ENCODE measurements at regions not wholly inside any gene's neighbourhood (a gene's known extent, or its start where the extent isn't known, plus 50 kb on each side); places are given as distances from the start of the nearest gene placed in this dataset.
"Not testable (repeated sequence)": the region's sequence is repeated elsewhere in the genome, so short reads cannot be mapped to it uniquely, and the experiment has no call there.

DNA sequence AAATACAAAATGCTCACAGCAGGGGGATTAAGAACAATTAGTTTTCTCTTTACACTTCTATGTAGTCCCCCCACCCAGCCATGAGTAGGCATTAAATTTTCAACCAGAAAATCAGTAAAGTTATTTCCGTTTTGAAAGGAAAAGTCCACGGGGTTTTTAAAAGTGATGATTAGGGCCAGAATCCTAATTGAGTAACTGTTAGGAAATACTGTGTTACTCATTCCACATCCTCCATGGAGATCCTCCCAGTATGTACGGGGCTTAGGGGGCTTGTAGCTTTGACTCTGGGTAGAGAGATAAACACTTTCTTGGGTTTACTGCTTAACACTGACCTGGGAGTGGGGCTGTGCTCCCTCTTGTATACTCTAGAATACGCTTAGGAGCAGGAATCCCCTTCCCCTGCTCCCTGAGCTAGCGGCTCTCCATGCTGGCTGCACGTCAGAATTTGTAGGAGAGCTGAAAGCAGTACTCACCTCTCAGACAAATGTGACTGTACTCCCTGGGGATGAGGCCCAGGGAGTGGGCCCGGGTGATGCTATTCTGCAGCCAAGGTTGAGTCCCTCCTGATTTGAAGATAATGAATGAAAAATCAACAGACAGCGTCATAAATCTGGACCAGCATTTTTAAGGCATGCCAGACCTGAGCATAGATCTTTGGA is 100.5 kb downstream of the SLC4A3 start:
- DNase-seq = no peak

DNA sequence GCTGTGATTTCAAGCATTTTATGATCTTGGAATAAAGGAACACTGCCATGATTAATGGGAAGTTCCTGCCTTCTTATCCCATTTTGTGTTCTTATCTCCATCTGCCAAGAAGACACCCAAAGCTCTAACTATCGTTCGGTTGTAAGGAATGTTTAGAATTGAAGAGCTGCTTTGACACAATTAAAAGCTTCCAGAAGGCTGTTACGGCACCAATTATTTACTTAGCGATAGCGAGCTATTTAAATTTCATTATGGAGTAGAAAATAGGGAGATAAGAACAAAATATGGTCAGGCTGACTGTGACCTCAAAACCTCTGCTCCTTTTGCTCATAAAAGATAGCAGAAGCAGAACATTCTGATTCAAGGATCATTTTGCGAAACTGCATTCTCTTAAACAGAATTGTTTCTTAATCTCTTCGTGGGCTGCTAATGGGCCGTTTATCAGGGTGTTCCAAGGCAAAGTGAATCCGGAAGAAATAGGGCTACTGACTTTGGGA is 101.6 kb downstream of the SLC4A3 start:
- no peak for DNase-seq

DNA sequence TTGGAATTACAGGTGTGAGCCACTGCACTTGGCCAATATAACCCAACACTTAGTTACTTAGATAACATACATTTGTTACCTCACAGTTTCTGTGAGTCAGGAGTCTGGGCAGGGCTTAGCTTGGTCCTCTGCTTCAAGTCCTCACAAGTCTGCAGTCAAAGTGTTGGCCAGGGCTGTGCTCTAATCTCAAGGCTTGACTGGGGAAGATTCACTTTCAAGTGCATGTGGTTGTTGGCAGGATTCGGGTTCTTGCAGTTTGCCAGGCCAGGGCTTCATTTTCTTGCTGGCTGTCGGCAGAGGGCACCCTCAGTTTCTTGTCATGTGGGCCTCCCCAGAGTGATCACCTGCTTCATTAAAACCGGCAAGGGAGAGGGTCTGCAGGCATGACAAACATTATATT is 103.7 kb downstream of the SLC4A3 start:
- DNase-seq = no peak

DNA sequence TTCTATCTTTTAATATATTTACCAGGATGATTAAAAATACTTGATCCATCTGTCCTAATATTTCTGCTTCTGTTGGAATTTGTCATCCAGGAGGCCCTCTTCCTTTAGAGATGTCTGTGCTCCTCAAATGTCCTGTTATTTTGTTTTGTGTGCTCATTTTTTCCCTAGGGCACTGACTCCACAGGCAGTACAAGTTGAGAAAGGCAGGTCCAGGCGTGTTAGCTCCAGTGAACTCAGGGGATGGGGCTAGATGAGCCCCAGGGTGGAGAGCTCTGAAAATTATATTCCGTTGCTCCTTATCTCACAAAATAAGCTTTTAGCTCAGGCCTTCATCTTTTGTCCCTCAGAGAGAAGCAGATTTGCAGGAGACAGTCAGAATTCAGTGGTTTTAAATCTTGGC is 105.7 kb downstream of the SLC4A3 start:
- DNase-seq = no peak

DNA sequence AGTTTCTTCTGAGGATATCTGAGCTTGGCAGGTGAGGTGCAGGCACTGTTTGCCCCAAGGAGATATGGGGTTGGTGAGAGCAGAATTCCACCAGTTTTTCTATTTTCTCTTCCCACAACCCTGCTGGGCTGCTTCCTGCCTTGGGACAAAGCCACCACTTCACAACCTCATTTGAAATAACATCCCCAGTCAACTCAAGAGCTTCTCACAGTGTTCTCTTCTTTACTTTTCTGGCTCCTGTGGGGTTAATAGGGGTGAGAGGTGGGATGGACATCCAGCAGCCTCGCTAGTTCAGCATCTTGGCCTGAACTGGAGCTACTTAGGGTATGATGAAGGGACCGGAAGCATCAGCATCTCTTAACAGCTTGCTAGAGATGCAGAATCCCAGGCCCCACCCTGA is 106.3 kb downstream of the SLC4A3 start:
- no peak for DNase-seq

DNA sequence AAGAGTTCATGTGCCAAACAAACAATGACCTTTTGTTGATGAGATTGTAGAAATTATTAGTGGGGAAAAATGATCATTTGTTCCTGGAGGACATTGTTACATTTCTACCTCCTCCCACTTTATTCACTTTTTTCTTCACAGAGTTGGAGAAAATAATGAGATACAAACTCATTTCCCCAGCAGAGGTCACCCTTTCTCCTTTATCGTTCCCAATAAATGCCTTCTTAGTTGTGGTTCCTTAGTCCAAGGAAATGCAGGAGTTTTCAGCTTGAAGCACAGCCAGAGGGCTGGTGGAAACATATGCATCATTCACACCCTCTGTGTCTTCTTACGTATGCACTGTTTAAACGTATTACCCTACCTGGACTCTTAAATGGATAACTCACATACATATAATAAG is 108.8 kb downstream of the SLC4A3 start:
- no peak for DNase-seq

DNA sequence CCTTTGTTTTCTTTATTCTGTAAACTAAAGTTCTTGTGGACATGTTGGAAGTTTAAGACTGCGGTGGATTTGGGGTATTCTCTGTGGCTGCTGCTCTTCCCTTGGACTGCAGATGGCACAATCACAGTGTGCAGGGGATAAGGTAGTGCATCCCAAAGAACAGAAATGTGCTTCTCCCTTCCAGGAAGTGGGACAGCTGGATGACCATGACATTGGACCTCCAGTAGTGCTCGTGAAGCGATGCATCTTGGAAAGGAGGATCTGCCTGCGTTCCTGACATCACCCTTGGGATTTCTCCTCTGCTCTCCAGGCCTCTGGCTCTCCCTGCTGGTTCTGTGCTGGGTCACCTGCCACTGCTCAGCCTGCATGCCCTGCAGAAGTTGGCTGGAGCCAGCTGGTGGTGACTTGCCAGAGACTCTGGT is 109.9 kb downstream of the SLC4A3 start:
- no peak for DNase-seq

DNA sequence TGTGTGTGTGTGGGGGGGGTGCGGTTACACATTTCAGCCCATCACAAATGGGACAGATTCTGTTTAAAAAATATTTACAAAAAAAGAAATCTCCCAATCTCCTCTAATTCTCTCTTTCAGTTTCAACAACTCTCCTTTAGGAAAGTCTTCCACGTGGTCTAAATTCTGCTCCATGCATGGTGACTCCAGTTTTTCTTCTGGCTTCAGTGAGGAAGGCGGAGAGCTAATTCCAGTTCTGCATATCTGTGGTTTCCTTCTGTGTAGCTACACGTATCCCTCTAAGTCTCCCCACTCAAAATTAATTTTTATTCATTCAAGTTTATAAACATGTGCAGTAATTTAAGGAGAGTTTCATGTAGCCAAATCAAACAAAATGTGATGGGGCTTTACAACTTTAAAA is 111.6 kb downstream of the SLC4A3 start:
- DNase-seq = no peak

DNA sequence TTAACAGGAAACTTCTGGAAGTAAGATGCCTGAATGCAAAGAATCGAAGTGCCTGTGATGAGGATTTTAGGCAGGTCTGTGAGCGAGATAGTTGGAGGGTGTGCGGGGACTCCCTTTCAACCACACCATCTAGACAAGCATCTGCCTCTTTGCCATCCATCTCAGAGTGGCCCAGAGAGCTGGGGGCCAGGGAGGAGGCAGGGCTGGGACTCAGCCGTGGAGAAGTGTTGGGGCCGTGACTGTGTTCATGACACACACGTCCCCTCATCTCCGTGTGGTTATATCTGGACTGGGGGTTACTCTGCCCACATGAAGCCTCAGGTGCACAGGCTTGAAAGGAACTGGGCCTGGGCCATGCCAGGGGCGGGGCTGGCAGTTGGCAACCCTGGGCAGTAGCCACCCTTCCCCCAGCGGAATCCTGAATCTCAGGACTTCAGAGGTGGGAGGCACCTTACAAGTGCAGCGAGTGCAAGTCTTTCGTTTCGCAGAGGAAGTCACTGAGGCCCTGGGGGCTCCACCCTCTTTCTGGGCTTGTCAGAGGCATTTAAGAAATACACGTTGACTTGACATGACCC is 112.5 kb downstream of the SLC4A3 start:
- DNase-seq = no peak

DNA sequence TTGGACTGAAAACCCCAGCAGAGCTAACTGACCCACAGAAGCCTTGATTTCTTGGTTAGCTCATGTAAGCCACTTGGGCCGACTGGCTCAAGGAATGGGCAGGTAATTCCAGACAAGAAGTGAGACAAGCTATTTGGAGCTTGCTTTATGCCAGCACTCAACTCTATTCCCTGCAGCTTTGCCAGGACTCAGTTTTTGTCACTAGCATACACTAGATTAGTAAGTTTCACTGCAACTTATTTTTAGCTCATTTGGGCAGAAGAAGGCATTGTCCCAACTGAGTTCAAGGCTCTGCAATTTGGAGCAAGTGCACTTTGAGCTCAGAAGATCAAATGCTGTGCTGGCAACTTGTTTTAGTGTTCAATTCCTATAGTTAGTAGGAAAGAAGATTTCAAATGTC is 116.1 kb downstream of the SLC4A3 start:
- DNase-seq = no peak

DNA sequence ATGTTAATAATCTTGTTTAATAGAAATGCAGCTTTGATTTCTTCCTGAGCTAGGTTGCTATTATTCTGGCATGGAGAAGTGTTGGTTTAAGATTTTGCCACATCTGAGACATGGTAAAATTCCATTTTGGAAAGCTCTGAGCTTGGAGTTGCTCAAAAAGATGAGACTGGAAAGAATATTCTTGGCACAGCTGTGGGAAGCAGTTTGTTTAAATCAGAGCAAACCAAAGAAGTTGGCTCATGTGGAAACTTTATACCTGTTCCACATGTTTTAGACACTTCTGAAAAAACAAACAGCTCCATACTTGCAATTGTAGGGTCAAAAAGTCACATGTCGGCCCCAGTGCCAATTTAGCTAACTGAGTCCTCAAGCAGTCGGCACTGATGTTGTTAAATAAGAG is 116.6 kb downstream of the SLC4A3 start:
- DNase-seq = no peak

DNA sequence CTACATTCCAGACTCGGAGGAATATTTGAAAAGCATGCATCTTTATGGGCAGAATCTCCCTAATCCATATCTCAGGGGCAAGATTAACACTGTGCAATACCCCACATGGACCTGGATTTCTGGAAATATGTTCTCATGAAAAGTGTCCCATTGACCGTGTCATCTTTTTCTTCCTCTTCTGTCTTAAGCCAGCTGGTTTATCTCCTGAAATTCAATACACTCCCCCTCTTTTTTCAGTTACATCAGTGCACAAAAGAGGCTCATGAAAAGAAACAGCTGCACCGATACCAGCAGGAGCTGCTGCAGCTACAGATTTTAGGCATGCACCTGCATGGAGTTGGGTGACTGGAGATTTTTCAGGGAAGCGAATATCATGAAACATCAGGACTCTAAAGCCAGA is 117.2 kb downstream of the SLC4A3 start:
- DNase-seq = no peak

DNA sequence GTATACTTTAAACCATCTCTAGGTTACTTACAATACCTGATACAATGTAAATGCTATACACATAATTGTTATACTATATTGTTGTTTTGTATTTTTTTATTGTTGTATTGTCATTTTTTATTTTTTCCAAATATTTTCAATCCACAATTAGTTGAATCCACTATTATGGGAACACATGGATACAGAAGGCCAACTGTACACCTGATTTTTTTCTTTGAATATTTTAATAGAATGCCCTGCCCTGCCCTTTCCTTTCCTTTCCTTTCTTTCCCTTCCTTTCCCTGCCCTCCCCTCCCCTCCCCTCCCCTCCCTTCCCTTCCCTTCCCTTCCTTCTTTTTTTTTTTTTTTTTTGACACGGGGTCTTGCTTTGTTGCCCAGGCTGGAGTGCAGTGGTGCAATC is 120.2 kb downstream of the SLC4A3 start:
- DNase-seq = no peak

DNA sequence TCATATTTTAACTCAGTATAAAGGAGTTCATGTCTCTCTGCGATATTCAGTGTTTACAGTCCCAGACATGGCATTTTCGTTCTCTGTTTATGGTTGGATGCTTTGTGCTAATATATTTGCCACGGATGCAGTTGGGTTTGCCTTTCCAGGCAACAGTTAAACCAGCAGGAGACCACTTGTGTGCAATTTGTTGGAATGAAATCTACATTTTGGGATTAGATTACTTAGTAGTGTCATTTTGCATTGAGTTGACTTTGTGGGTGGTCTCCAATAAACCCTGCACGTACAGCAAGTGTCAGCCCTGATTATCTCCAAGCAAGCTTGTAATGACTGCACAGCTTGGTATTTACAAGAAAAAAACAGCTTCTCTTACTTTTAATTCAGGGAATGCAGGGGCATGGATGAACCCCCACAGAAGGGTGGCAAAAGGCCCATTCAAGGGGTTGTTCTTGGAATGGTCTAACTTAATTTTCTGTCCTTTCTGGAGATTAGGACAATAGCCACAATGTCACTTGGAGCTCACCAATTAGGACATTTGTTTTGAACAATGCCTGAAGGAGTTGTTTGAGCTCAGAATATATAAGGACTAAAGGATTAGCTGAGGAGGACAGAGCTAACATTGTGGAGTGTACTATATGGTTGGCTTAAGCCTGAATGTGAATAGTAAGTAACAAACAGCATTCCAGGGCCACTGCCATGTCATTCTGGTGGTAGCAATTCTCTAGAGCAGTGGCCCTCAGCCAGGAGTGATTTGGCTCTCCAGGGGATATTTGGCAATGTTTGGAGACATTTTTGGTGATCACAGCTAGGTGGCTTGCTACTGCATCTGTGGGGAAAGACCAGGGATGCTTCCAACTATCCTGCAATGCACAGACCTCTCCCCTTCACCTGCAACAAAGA is 121.5 kb downstream of the SLC4A3 start:
- DNase-seq = no peak

DNA sequence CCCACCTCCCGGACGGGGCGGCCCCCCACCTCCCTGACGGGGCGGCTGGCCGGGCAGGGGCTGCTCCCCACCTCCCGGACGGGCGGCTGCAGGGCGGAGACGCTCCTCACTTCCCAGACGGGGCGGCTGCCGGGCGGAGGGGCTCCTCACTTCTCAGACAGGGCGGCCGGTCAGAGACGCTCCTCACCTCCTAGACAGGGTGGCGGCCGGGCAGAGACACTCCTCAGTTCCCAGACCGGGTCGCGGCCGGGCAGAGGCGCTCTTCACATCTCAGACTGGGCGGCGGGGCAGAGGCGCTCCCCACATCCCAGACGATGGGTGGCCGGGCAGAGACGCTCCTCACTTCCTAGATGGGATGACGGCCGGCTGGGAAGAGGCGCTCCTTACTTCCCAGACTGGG is 123.7 kb downstream of the SLC4A3 start:
- not testable (repeated sequence) for DNase-seq

DNA sequence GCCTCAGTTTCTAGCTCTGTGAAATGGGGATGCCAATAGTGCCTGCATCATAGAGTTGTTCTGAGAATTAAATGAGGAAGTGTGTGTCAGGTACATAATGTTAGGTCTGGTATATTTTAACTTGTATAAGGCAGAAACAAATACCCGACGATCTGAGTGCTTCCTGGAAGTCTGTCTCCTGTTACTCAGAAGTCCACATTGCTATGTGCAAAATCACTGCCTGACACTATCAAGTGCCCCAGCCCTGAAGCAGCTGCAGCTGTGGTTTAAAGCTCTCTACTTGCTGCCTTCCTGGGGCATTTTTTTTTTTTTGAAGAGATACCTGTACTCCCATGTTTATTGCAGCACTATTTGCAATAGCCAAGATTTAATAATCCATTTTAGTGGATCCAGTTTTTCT is 125.3 kb downstream of the SLC4A3 start:
- DNase-seq = no peak

DNA sequence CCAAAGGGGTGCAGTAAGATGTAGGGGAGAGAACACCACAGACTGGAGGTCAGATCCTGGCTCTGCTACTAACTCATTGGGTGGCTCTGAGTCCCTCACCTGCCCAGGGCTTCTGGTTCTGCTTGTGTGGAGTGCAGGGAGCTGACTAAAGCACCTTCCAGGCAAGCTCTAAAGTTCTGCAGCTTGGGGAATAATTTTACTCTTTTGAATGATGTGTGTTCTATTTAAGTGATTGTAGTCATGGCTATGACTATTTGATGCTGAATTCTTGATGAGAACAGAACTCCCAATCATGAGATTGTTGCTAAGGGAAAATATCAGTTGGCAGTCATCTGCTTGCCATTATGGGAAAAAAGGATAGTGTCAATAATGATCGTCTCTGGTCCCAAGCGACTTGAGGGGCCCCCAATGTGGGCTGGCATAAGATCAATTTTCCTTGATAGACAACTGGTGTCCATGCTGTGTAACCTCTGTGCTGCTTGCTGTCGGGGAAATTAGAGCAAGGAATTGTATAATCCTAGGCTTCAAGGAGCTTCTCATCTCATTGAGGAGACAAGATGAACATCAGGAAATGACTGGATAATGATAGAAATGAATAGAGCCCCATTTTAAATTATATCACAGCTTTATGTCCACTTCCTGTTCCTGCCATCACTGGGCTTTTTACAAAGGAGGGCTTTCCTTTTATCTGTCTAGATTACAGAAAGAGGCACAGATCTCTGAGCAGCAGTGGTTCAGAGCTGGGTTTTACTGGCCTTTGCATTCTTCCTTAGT is 131.7 kb downstream of the SLC4A3 start:
- DNase-seq = no peak

DNA sequence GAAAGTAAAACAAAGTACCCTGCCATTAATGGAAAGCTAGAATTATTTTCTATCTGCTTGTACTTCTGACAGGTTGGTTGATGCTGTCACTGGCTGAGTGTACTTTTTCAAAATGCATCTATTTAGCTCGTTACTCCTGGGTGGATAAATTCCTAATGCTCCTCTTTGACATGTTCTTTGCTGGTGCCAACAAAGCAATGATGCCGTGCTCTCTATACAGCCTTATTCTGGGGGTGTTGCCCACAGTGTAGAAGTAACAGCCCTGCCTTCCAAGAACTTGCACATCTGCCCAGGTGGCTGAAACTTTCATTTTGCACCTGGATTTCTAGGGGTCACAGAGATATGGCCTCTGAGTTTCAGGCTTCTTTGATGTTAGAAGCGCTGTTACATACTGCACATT is 132.4 kb downstream of the SLC4A3 start:
- no peak for DNase-seq

DNA sequence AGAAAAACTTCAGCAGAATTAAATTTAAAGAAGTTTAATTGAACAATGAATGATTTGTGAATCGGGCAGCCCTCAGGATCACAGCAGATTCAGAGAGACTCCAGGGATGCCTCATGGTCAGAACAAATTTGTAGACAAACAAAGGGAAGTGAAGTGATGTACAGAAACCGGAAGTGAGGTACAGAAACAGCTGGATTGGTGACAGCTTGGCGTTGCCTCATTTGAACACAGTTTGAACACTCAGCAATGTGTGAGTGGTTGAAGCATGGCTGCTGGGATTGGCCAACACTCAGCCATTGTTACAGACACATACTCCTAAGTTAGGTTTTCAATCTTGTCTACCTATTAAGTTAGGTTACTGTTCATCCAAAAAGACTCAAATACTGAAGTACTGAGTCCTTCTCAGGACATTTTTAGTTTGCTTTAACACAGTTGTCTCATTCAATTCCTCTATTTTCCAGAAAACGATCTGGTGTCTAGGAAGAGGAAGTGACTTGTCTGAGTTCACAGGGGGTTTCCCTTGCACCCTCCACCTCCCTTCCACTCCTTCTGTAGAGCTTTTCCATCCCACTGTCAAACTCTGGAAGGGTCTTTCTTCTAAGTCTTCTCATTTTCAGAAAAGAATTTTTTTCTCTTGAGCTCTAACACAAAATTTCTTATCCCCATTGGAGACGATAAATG is 137.9 kb downstream of the SLC4A3 start:
- no peak for DNase-seq

DNA sequence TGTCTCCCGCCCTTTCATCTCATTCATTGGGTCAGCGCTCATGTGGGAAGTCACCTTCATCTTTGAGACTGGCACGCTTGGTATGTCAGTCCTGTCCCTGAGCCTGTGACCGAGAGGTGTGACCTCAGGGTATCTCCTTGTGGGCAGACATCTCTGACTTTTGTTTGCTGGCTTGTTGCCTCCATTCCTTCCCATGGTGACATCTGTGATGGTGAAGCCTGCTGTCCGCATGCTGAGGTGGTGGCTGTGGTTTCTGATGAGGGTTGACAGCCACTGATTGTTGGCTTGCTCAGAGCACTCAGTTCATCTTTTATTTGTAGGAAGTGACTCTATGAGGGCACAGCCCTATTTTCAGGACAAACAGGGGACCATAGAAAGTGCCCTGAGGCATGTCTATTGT is 139.2 kb downstream of the SLC4A3 start:
- no peak for DNase-seq

DNA sequence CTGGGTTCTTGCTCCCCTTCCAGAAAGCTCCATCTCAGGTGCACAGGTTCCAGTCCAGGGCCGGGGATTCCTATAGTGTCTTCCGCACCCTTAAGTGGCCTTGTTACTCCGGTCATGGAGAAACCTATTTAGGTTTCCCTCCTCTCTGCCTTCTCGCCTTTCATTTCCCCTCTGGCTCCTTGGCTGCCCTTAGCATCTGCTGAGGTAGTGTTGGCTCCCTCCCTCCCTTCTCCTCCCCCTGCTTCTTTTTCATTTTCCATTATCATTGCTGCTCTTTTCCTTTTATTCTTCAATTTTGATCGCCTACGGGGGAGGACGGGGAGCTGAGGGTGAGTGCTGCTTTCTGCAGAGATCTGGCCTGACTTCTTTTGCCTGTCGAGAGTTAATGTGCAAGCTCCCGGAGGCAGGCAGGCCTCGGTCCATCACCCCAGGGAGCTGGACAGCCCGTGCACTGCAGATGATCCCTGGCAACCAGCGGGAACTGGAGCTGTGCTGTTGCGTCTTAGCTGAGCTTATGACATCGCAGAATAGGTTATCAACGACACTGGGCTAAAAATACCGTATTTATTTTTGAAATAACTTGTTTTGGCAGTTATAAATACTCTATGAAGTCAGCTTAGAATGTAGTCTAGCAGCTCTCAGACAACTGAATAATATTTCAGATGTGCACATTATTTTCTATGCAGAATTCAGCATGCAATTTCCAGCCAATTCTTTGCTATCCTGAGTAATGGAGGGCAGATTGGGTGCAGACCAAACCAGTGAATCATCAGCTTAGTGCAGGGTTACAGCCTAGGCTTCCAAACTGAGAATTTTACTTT is 141.9 kb downstream of the SLC4A3 start:
- no peak for DNase-seq
